Umbilical cord (tissue), 1 donor: ENCODE measurements at regions not wholly inside any gene's neighbourhood (a gene's known extent, or its start where the extent isn't known, plus 50 kb on each side); places are given as distances from the start of the nearest gene placed in this dataset.
"Not testable (repeated sequence)": the region's sequence is repeated elsewhere in the genome, so short reads cannot be mapped to it uniquely, and the experiment has no call there.

ENCODE experiments used
- DNase-seq: peaks from one replicate; pipeline ENCODE4 v3.0.0-alpha.2; 2015; ENCODE audit warnings: low spot score

GRCh38 chr2:10198482-10198881 is 75.9 kb downstream of the RRM2 start:
- DNase-seq: not testable (repeated sequence)

GRCh38 chr2:10201201-10201600 is 78.7 kb downstream of the RRM2 start:
- no peak for DNase-seq

GRCh38 chr2:10202131-10202665 is 79.7 kb downstream of the RRM2 start:
- DNase-seq: peak; percentile 58

GRCh38 chr2:10204326-10205161 is 82.0 kb downstream of the RRM2 start:
- no peak for DNase-seq

GRCh38 chr2:10205162-10205475 is 82.6 kb downstream of the RRM2 start:
- DNase-seq: no peak

- DNase-seq: no peak
Observed at GRCh38 chr2:10208736-10209135, 86.2 kb downstream of the RRM2 start.

GRCh38 chr2:10209406-10209935 is 86.9 kb downstream of the RRM2 start:
- DNase-seq: no peak

GRCh38 chr2:10210336-10210735 is 87.8 kb downstream of the RRM2 start:
- DNase-seq: no peak

GRCh38 chr2:10211844-10212422 is 89.4 kb downstream of the RRM2 start:
- no peak for DNase-seq

GRCh38 chr2:10212827-10213226 is 89.9 kb upstream of the HPCAL1 start:
- DNase-seq: no peak

- DNase-seq: no peak
Observed at GRCh38 chr2:10214179-10214578, 88.5 kb upstream of the HPCAL1 start.

- no peak for DNase-seq
Observed at GRCh38 chr2:10215393-10215935, 87.2 kb upstream of the HPCAL1 start.

- DNase-seq: no peak
Observed at GRCh38 chr2:10216677-10217488, 85.8 kb upstream of the HPCAL1 start.

GRCh38 chr2:10217489-10218435 is 84.9 kb upstream of the HPCAL1 start:
- peak; percentile 40 for DNase-seq

GRCh38 chr2:10220045-10220901 is 82.4 kb upstream of the HPCAL1 start:
- DNase-seq: no peak

GRCh38 chr2:10220902-10221391 is 81.8 kb upstream of the HPCAL1 start:
- DNase-seq: no peak

GRCh38 chr2:10221443-10221842 is 81.3 kb upstream of the HPCAL1 start:
- DNase-seq: no peak

- no peak for DNase-seq
Observed at GRCh38 chr2:10221976-10222870, 80.5 kb upstream of the HPCAL1 start.
